ENCODE measurements at regions not wholly inside any gene's neighbourhood (a gene's known extent, or its start where the extent isn't known, plus 50 kb on each side); places are given as distances from the start of the nearest gene placed in this dataset.

- Mint-ChIP-seq H3K9me3 (peaks cover 0 to 3% (median 0%) of the 10 kb centered on the region in 8 donors), H3K4me1 (no peaks in the 10 kb centered on the region), H3K36me3 (no peaks in the 10 kb centered on the region), H3K27ac (no peak overlapping the region), H3K4me3 (no peak overlapping the region), H3K27me3 (no peaks in the 10 kb centered on the region)
- Histone ChIP-seq H3K27ac (ENCODE audit: low read depth, low read length) (no peak overlapping the region), H3K36me3 (ENCODE audit: insufficient read depth, low read length) (no peaks in the 10 kb centered on the region), H3K4me3 (ENCODE audit: low read length in 2 of 2) (no peak overlapping the region), H3K27me3 (ENCODE audit: insufficient read depth, low read length) (no peaks in the 10 kb centered on the region), H3K9me3 (ENCODE audit: control insufficient read depth in 1 of 2, low read length in 2 of 2) (no peaks in the 10 kb centered on the region), H3K4me1 (ENCODE audit: insufficient read depth, low read length) (no peaks in the 10 kb centered on the region)
- CTCF ChIA-PET (ENCODE audit: partially characterized antibody): no interaction called here
- intact Hi-C loops (cut with micrococcal nuclease): no loop called here
- DNase-seq: no peak
- POLR2A ChIA-PET (ENCODE audit: partially characterized antibody): no interaction called here
These were observed 263.2 kb downstream of the ADAMTS20 start for GRCh38 chr12:43288671-43289425.

GRCh38 chr12:43287706-43288383 is 264.2 kb downstream of the ADAMTS20 start:
- no peaks in the 10 kb centered on the region for H3K36me3 ChIP-seq (ENCODE audit: insufficient read depth, low read length)
- H3K4me3 ChIP-seq (ENCODE audit: low read length in 2 of 2): no peak overlapping the region
- no peak overlapping the region for H3K27ac ChIP-seq (ENCODE audit: low read depth, low read length)
- H3K9me3 ChIP-seq (ENCODE audit: control insufficient read depth in 1 of 2, low read length in 2 of 2): no peaks in the 10 kb centered on the region
- no peak overlapping the region for H3K4me3 Mint-ChIP-seq
- DNase-seq: no peak
- H3K4me1 ChIP-seq (ENCODE audit: insufficient read depth, low read length): no peaks in the 10 kb centered on the region
- POLR2A ChIA-PET (ENCODE audit: partially characterized antibody): no interaction called here
- CTCF ChIA-PET (ENCODE audit: partially characterized antibody): no interaction called here
- no peaks in the 10 kb centered on the region for H3K4me1 Mint-ChIP-seq
- H3K9me3 Mint-ChIP-seq: peaks cover 0 to 3% (median 0%) of the 10 kb centered on the region in 8 donors
- H3K27me3 ChIP-seq (ENCODE audit: insufficient read depth, low read length): no peaks in the 10 kb centered on the region
- H3K36me3 Mint-ChIP-seq: no peaks in the 10 kb centered on the region
- H3K27me3 Mint-ChIP-seq: no peaks in the 10 kb centered on the region
- intact Hi-C loops (cut with micrococcal nuclease): no loop called here
- H3K27ac Mint-ChIP-seq: no peak overlapping the region

GRCh38 chr12:43286986-43287385 is 265.0 kb downstream of the ADAMTS20 start:
- H3K4me1 Mint-ChIP-seq: no peaks in the 10 kb centered on the region
- intact Hi-C loops (cut with micrococcal nuclease): no loop called here
- H3K4me3 ChIP-seq (ENCODE audit: low read length in 2 of 2): no peak overlapping the region
- no peaks in the 10 kb centered on the region for H3K9me3 ChIP-seq (ENCODE audit: control insufficient read depth in 1 of 2, low read length in 2 of 2)
- H3K36me3 Mint-ChIP-seq: no peaks in the 10 kb centered on the region
- CTCF ChIA-PET (ENCODE audit: partially characterized antibody): no interaction called here
- no peaks in the 10 kb centered on the region for H3K4me1 ChIP-seq (ENCODE audit: insufficient read depth, low read length)
- no peak overlapping the region for H3K27ac ChIP-seq (ENCODE audit: low read depth, low read length)
- H3K9me3 Mint-ChIP-seq: peaks cover 0 to 2% (median 0%) of the 10 kb centered on the region in 8 donors
- no peaks in the 10 kb centered on the region for H3K27me3 ChIP-seq (ENCODE audit: insufficient read depth, low read length)
- H3K27ac Mint-ChIP-seq: no peak overlapping the region
- POLR2A ChIA-PET (ENCODE audit: partially characterized antibody): no interaction called here
- H3K27me3 Mint-ChIP-seq: no peaks in the 10 kb centered on the region
- no peak for DNase-seq
- no peak overlapping the region for H3K4me3 Mint-ChIP-seq
- H3K36me3 ChIP-seq (ENCODE audit: insufficient read depth, low read length): no peaks in the 10 kb centered on the region

- no peak overlapping the region for H3K27ac Mint-ChIP-seq
- ChIA-PET CTCF (ENCODE audit: partially characterized antibody) (no interaction called here), POLR2A (ENCODE audit: partially characterized antibody) (no interaction called here)
- Histone ChIP-seq H3K27me3 (ENCODE audit: insufficient read depth, low read length) (no peaks in the 10 kb centered on the region), H3K9me3 (ENCODE audit: control insufficient read depth in 1 of 2, low read length in 2 of 2) (no peaks in the 10 kb centered on the region), H3K36me3 (ENCODE audit: insufficient read depth, low read length) (no peaks in the 10 kb centered on the region), H3K4me1 (ENCODE audit: insufficient read depth, low read length) (no peaks in the 10 kb centered on the region), H3K27ac (ENCODE audit: low read depth, low read length) (no peak overlapping the region), H3K4me3 (ENCODE audit: low read length in 2 of 2) (no peak overlapping the region)
- no peaks in the 10 kb centered on the region for H3K36me3 Mint-ChIP-seq
- no peak overlapping the region for H3K4me3 Mint-ChIP-seq
- peaks cover 0 to 2% (median 0%) of the 10 kb centered on the region in 8 donors for H3K9me3 Mint-ChIP-seq
- intact Hi-C loops (cut with micrococcal nuclease): no loop called here
- no peaks in the 10 kb centered on the region for H3K27me3 Mint-ChIP-seq
- DNase-seq: no peak
- no peaks in the 10 kb centered on the region for H3K4me1 Mint-ChIP-seq
These were observed 266.8 kb downstream of the ADAMTS20 start for GRCh38 chr12:43285159-43285598.

GRCh38 chr12:43284486-43285158 is 267.4 kb downstream of the ADAMTS20 start:
- Mint-ChIP-seq H3K36me3 (no peaks in the 10 kb centered on the region), H3K9me3 (peaks cover 0 to 2% (median 0%) of the 10 kb centered on the region in 8 donors), H3K27me3 (no peaks in the 10 kb centered on the region), H3K4me3 (no peak overlapping the region), H3K4me1 (no peaks in the 10 kb centered on the region), H3K27ac (no peak overlapping the region)
- no peak overlapping the region for H3K4me3 ChIP-seq (ENCODE audit: low read length in 2 of 2)
- ChIA-PET CTCF (ENCODE audit: partially characterized antibody) (no interaction called here), POLR2A (ENCODE audit: partially characterized antibody) (no interaction called here)
- intact Hi-C loops (cut with micrococcal nuclease): no loop called here
- H3K27me3 ChIP-seq (ENCODE audit: insufficient read depth, low read length): no peaks in the 10 kb centered on the region
- H3K9me3 ChIP-seq (ENCODE audit: control insufficient read depth in 1 of 2, low read length in 2 of 2): no peaks in the 10 kb centered on the region
- no peaks in the 10 kb centered on the region for H3K36me3 ChIP-seq (ENCODE audit: insufficient read depth, low read length)
- H3K4me1 ChIP-seq (ENCODE audit: insufficient read depth, low read length): no peaks in the 10 kb centered on the region
- H3K27ac ChIP-seq (ENCODE audit: low read depth, low read length): no peak overlapping the region
- no peak for DNase-seq

- peaks cover 0 to 2% (median 0%) of the 10 kb centered on the region in 8 donors for H3K9me3 Mint-ChIP-seq
- POLR2A ChIA-PET (ENCODE audit: partially characterized antibody): no interaction called here
- H3K4me3 Mint-ChIP-seq: no peak overlapping the region
- Histone ChIP-seq H3K27me3 (ENCODE audit: insufficient read depth, low read length) (no peaks in the 10 kb centered on the region), H3K4me1 (ENCODE audit: insufficient read depth, low read length) (no peaks in the 10 kb centered on the region), H3K27ac (ENCODE audit: low read depth, low read length) (no peak overlapping the region), H3K9me3 (ENCODE audit: control insufficient read depth in 1 of 2, low read length in 2 of 2) (no peaks in the 10 kb centered on the region), H3K36me3 (ENCODE audit: insufficient read depth, low read length) (no peaks in the 10 kb centered on the region), H3K4me3 (ENCODE audit: low read length in 2 of 2) (no peak overlapping the region)
- no peak overlapping the region for H3K27ac Mint-ChIP-seq
- H3K4me1 Mint-ChIP-seq: no peaks in the 10 kb centered on the region
- no peak for DNase-seq
- CTCF ChIA-PET (ENCODE audit: partially characterized antibody): interaction anchor here (1.2 kb wide), 1 partner anchor 14 kb away, joined by 3 read pairs; no protein-coding TSS in a partner anchor
- no peaks in the 10 kb centered on the region for H3K27me3 Mint-ChIP-seq
- intact Hi-C loops (cut with micrococcal nuclease): no loop called here
- no peaks in the 10 kb centered on the region for H3K36me3 Mint-ChIP-seq
These were observed 268.8 kb downstream of the ADAMTS20 start for GRCh38 chr12:43283206-43283605.

- no peak for DNase-seq
- no peak overlapping the region for H3K4me3 Mint-ChIP-seq
- no peaks in the 10 kb centered on the region for H3K36me3 Mint-ChIP-seq
- H3K9me3 ChIP-seq (ENCODE audit: control insufficient read depth in 1 of 2, low read length in 2 of 2): no peaks in the 10 kb centered on the region
- H3K27ac Mint-ChIP-seq: no peak overlapping the region
- no peaks in the 10 kb centered on the region for H3K4me1 Mint-ChIP-seq
- CTCF ChIA-PET (ENCODE audit: partially characterized antibody): no interaction called here
- H3K36me3 ChIP-seq (ENCODE audit: insufficient read depth, low read length): no peaks in the 10 kb centered on the region
- no peaks in the 10 kb centered on the region for H3K27me3 Mint-ChIP-seq
- no peaks in the 10 kb centered on the region for H3K27me3 ChIP-seq (ENCODE audit: insufficient read depth, low read length)
- H3K4me3 ChIP-seq (ENCODE audit: low read length in 2 of 2): no peak overlapping the region
- intact Hi-C loops (cut with micrococcal nuclease): no loop called here
- POLR2A ChIA-PET (ENCODE audit: partially characterized antibody): no interaction called here
- no peaks in the 10 kb centered on the region for H3K4me1 ChIP-seq (ENCODE audit: insufficient read depth, low read length)
- H3K27ac ChIP-seq (ENCODE audit: low read depth, low read length): no peak overlapping the region
- H3K9me3 Mint-ChIP-seq: peaks cover 0 to 2% (median 0%) of the 10 kb centered on the region in 8 donors
These were observed 269.9 kb downstream of the ADAMTS20 start for GRCh38 chr12:43282106-43282505.

All from CD4-positive, alpha-beta memory T cell (primary cell).